HG03354 (cell line): ENCODE measurements at regions not wholly inside any gene's neighbourhood (a gene's known extent, or its start where the extent isn't known, plus 50 kb on each side); places are given as distances from the start of the nearest gene placed in this dataset.

Experiments used
- ATAC-seq: cut with Tn5 transposase; IDR thresholded peaks from one replicate; pipeline ENCODE4 v1.9.1; 2021; ENCODE audit warnings: mild to moderate bottlenecking; ENCODE audit not compliant: unreplicated experiment, poor library complexity, severe bottlenecking

DNA sequence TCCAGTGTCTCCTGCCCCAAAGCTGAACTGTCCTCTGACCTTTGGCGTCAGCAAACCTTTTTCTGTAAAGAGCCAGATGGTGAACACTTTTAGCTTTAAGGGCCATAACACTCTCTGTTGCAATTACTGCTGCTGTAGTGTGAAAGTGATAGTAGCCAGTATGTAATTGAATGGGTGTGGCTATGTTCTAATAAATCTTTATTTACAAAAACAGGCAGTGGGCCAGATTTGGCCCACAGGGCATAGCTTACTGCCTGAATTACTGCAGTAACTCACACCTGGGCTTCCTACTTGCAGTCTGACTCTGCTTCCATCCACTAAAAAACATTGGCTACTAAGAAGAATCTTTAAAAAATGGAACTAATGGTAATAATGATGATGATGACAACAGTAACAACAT lies 68.0 kb upstream of the SLC6A11 start:
- ATAC-seq: no peak

DNA sequence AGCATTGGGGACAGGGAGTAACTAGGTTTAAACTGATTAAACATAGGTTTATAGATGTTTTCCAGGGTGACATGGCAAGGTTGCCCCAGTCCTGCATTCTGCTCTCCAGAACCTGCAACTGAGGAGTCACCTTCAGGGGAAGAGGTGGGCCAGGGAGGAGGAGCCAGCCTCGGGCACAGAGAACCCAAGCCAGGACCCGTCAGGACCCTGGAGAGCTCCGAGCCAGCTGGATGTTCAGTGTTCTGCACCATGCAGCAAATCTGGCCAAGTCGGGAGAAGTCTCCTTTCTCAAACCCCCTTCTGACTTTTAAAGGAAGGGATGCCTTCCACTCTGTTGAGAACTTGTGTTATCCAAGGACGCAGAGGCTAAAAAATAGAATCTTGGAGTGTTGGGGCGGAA lies 62.1 kb upstream of the SLC6A11 start:
- no peak for ATAC-seq

DNA sequence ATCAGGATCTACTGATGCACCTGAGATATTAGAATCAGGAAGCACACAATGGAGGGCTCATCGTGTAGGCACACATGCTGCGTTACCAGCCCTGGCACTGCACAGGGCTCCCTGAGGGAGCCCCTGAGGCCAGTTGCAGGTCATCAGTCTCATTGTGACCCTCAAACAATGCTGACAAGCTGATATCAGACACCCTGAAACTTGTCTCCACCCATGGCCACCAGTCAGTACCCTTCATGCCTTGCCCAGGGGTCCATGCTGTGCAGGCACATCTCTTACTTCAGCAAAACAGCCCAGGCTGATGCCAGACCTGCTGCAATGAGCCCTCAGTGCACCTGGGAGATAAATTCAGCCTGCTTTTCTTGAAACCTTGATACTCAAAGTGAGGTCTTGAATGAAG lies 59.5 kb upstream of the SLC6A11 start:
- no peak for ATAC-seq

DNA sequence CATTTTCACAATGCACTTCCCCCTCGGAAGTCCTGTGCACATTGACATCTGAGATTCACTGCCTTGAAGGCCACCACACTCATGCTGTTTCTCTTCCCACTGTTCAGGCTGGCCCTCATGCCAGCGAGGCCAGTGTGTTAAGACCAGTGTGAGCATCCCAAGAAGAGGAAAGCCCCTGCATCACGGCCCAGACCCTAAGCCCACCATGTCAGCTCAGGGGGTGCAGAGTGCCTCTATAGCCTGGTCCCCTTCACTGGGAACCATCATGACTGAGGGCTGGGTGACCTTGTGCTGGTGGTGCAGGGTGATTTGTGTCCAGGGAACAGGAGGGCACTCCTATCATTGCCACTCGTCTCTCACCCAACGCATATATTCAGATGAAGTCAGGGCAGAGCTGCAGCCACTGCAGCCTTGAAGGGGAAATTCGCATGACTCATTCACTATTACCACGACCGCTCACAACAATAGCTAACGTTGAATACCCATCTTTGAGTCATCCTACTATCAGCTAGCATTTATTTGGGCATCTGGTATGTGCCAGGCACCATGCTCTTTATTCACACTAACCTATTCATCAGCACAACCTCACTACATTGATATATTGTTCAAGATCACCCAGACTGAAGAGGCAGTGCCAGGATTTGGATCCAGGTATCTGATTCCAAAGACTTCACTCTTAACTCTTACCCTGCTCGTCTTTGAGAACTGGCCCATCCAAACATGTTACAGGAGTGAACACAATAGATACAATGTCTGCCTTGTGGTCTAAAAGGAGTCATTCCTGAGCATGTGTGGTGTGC lies 58.8 kb upstream of the SLC6A11 start:
- no peak for ATAC-seq

DNA sequence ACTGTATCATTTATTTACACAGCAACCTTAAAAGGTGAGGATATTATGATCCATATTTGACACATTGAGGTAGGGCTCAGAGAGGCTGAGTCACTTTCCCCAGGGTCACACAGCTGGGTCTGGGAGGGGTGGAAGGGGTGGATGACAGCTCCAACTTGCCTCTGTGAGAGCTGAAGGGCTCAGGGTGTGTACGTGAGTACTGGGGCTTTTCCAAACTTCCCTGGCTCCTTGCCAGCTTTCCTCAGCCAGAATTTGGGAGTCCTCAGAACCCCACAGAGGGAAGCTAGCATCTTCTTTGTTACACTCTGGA lies 58.3 kb upstream of the SLC6A11 start:
- ATAC-seq: no peak

DNA sequence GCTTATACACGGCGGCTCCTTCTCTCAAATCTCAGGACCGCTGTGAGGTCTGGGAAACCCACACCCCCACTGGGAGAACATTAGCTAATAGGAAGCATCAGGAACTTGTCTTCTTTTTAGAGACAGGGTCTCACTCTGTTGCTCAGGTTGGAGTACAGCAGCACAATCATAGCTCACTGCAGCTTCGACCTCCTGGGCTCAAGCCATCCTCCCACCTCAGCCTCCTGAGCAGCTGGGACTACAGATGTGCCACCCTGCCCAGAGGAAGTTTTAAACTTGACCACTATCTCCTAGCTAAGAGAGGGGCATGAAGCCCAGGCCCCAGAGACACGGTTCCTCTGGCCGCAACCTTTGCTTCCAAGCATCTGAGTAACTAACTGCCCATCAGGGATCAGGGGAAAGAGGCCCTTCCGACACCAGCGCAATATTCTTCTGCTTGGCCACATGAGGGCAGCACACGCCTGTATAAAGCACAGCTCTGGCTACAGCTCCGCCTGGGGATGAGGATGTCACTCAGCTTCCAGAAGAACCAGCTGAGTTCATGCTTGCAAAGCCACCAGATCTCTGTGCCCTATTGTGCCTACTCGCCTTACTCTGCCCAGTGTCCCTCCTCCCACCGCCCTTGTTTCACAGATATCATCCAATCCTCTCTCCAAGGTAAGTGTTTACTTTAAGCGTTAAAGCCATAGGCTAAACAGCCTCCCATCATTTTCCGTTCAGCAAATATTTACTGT lies 57.6 kb upstream of the SLC6A11 start:
- ATAC-seq: peak; percentile 63

DNA sequence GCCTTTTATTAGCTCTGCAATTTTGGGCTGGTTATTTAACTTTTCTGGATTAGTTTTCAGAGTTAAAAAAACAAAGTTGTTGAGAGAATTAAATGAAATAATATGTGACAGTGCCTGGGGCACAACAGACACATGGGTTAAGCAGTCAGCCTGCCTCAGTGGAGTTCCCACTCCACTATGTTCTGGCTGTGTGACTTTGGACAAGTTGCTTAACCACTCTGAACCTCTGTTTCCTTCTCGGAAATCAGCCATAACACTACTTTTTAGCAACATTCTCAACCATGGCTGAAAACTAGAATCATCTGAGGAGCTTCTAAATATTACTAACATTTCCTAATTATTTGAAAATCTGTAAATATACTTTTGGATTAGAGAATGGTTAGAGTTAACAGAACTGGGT lies 56.5 kb upstream of the SLC6A11 start:
- no peak for ATAC-seq

DNA sequence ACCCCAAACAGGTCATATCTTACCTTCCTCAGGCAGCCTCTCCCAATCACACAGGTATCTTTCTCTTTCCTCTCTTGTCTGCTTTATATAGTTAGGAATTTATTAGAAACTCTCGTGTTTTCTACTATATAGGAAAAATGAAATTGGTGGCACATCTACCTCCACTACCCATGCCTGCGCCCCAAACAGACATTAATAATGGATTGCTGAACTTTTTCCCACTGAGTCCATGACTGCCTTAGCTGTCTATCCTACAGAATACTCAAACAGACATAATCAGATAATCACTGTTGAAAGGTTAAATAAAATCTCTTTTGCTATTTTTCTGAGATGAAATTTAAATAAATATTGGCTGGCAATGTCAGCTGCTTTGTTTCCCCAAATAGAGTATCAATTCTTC lies 55.8 kb upstream of the SLC6A11 start:
- ATAC-seq: no peak

DNA sequence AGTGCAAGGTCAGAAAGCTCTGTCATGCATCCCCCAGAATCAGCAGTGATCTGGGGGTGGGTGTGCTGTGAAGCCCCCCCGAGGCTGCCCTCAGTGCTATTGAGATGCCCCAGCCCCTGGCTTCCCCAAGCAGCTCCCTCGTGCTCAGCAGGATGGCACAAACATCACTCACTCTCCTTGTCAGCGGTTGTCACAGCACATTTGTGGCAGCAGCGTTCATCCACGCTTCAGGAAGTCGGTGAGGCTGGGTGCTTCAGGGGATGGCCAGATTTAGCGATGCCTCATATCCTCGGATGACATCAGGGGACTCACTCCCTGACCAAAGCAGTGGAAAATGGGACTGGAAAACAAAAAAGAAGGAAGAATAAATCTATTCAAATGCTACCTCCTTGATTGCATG lies 54.4 kb upstream of the SLC6A11 start:
- ATAC-seq: no peak

DNA sequence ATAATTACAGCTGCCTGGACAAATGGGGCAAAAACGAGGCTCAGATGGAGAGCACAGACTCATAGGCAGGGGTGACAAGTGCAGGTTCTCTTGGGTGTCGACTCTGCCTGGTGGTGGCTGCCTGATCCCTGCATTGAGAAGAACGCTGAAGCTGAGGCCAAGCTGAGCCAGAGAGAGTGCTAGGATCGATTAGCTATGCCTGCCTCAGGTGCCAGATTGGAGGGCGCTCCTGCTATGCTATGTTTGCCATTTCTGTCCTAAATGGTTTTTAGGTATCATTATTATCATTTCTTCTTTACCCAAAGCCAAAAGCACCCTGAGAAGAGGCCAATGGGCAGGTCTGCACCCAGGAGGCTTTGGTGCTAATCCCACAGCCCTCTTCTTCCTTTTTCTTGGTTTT lies 53.9 kb upstream of the SLC6A11 start:
- ATAC-seq: no peak

DNA sequence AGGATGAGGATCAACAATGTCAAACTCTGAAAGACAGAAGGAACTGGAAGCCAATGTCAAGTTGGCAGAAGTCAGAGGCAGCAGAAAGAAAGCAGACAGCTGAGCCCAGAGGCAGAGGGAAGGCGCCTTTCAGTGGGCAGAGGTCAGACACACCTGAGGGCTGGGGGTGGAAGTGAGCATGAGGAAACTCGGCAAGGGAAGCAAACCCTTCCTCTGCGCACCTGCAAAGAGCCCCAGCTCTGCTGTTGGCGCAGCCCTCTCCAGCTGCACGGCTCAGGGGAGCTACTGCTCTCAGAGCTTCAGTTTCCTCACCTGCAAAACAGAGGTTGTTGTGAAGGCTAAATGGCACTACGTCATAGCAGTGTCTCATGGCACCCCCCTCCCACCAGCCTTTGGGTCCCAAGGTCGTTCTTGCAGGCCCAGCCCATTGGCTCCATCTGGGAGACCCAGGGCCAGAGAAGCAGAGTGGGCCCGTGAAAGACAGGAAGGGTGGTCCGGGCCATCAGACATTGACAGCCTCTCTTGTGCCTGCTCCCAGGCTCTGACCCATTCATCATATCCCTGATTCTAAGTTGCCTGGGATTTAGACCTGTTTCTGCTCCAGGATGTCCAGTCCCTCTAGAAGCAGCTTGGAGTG lies 53.3 kb upstream of the SLC6A11 start:
- ATAC-seq: no peak

DNA sequence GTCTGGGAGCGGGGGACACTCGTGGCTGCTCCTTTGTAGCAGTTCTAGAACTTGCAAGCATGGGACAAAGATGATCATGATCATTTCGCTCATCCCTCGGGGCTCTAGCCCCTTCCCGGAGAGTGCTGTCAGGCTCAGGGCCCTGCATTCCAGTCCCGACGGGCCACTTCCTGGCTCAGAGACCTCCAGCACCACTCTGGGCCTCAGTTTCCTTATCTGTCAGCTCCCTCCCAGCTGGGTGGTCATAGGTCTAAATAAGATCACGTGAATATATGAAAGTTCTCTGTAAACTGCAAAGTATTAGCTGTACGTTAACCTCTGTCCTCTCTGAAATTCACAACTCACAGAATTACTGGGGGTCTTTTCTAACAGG lies 52.8 kb upstream of the SLC6A11 start:
- ATAC-seq: no peak

DNA sequence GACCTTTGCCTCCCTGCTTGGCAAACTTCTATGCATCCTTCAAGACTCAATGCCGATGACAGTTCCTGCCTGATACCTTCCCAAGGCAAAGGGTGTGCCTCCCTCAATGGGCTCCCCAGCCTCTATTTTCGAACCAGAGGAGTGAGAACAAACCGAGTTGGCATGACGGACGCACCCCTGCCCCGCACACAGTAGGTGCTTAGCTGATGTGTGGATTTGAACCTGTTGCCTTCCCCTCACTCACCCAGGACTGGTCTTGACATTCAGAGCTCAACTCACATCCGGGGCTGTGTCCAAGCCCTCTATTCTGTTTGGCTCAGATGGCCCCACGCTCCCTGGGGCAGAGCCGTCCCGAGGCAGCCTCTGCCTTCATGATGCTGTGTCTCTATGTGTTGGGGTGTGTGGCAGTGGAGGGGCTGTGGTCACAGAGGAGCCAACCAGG lies 52.2 kb upstream of the SLC6A11 start:
- no peak for ATAC-seq

DNA sequence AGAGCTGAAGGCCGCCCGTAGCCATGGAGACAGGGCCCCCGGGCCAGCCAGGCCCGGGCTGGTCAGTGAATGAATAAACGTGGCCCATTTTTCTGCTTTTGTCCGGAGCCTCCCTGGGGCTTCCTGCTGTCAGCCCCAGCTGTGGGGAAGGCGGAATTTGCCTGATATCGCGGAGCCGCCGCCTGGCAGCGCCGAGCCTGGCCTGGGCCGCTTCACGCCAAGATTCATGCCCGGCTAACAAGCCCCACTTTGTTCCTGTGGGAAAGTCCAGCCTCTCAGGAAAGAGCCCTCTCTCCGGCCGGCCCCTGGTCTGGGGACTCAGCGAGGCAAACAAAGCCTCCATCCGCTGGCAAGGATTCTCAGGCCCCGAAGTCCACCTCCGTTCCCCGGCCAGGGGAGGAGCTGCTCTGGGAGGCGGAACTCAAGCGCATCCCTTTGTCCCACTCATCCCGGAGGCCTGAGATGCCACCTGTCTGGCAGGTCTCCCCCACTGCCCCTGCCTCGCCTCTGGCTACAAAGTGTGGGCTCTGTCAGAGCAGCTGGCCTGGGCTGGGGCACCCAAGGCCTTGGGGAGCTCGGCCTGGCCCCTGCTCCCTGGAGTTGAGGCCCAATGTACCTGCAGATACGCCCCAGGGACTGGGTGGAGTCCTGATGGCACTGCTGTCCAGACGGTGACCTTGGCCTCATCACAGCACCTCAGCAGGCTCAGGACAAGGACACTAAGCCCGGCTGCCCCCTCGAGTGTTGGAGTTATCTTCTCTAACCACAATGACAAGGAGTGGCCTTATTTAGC lies 51.6 kb upstream of the SLC6A11 start:
- ATAC-seq: no peak

DNA sequence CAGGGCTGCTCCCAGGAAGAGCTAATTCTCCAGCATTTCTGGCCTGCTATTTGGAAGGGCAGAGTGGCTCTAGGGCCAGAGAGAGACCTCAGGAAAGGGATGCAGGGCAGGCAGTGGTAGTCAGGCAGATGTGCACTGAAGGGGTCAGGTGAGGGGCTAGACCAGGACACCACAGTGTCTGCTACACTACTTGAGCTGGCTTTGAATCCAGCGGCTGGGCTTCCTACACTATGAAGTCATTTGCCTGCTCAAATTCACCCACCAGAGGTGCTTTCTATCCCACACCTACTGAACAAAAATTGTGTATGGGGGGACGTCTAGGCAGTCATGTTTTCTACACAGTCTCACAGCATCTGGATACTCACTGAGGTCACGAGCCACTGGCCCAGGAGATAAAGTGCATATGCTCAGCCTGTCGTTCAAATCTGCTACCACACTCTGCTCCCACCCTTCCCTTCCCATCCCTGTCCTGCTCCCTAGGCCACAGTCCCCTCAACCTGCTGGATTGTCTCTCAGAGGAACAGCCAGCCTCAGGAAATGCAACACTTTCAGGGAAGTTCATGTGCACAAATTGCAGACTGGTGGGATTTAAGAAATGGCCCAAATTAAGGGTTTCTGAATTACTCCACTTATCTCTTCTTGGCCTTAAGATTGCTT lies 49.9 kb upstream of the SLC6A11 start:
- no peak for ATAC-seq
